ENCODE measurements at regions not wholly inside any gene's neighbourhood (a gene's known extent, or its start where the extent isn't known, plus 50 kb on each side); places are given as distances from the start of the nearest gene placed in this dataset.

DNA sequence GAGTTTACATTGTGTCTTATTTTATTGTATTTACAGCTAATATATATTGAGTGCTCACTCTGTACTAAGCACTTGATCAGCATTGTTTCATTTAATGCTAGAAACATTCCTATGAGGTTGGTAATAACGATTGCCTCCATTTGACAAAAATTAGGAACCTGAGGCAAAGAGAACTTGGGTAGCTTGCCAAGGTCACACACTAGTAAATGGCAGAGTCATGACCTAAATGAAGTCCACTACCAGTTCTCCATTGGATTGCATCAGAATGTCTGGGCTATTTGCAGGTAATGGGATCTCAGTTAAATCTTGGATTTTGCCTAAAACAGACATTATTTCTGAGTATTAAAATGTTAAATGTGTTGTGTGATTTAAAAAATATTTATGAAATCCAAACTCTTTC lies 65.8 kb upstream of the CRIM1 start:
- TF ChIP-seq CTCF (IDR thresholded peaks at IDR 0.05) (no peak), POLR2A (IDR thresholded peaks at IDR 0.05) (no peak)

Data from uterus (tissue), 2 donors.